ENCODE measurements at regions not wholly inside any gene's neighbourhood (a gene's known extent, or its start where the extent isn't known, plus 50 kb on each side); places are given as distances from the start of the nearest gene placed in this dataset.
A peak's percentile ranks its signal among the peaks of the same experiment; 100 is the strongest.

DNA sequence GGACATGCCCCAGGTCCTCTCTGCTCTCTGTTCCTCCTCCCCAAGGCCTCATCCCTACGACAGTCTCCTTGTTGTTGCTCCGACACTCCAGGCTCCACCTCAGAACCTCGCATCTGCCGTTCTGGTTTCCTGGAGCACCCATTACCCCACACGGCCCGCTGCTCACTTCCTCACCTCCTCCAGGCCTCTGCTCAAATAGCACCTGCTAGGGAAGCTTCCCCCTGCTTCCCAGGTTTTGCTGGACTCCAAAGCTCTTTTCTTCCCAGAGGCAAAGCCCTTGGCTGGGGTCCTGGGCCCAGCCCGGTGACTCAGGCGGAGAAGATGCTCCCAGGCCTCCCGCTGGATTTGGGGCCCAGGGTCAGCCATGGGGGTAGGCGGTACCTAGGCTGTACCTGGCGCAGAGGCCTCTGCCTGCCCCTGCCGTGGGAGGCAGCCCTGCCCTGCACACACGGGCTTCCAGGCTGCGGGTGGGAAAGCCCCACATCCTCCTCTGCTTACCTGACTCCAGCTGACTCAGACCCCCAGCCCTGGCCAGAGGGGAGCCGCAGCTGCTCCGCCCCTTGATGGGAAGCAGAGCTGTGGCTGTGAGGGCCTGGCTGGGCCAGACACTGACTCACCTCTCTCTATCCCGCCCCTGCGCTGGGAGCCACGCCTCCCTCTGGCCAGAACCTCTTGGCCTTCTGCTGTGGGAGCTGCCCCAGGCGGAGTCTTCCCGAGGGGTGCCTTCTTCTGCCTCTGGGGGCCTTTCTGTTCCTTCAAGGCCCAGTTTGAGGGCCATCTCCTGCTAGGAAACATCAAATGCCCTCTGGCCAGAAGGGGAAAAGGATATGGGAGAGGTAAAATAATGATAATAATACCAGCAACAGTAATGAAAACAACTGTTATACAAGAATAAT, 130.5 kb downstream of the CEBPB start:
- ATAC-seq: no peak
- peaks cover 0 to 11% of the 10 kb centered on the region in 2 donors for H3K4me1 Mint-ChIP-seq
- H3K9me3 ChIP-seq (ENCODE audit: control insufficient read depth, insufficient read depth, low read length): no peaks in the 10 kb centered on the region
- H3K27me3 ChIP-seq (ENCODE audit: control insufficient read depth, insufficient read depth, low read length): no peaks in the 10 kb centered on the region
- no peaks in the 10 kb centered on the region for H3K4me1 ChIP-seq (ENCODE audit: control insufficient read depth, insufficient read depth, low read length)
- H3K27ac Mint-ChIP-seq: peak overlapping the region in 1 of 2 donors; percentile 24
- H3K36me3 Mint-ChIP-seq: no peaks in the 10 kb centered on the region
- no peak for DNase-seq
- no peak overlapping the region for H3K4me3 Mint-ChIP-seq
- TF ChIP-seq CTCF (IDR thresholded peaks at IDR 0.05): no peak
- H3K27ac ChIP-seq (ENCODE audit: low read length): no peak overlapping the region
- intact Hi-C loops (cut with micrococcal nuclease): no loop called here
- H3K27me3 Mint-ChIP-seq (ENCODE audit: low read depth in 2 of 2): peaks cover 37 to 73% of the 10 kb centered on the region in 2 donors
- 76% methylated on average over 21 of the region's 21 CpGs for WGBS (ENCODE audit: insufficient coverage)
- H3K9me3 Mint-ChIP-seq: no peaks in the 10 kb centered on the region
- no peaks in the 10 kb centered on the region for H3K36me3 ChIP-seq (ENCODE audit: control insufficient read depth, insufficient read depth, low read length)
- no peak overlapping the region for H3K4me3 ChIP-seq (ENCODE audit: low read length)

DNA sequence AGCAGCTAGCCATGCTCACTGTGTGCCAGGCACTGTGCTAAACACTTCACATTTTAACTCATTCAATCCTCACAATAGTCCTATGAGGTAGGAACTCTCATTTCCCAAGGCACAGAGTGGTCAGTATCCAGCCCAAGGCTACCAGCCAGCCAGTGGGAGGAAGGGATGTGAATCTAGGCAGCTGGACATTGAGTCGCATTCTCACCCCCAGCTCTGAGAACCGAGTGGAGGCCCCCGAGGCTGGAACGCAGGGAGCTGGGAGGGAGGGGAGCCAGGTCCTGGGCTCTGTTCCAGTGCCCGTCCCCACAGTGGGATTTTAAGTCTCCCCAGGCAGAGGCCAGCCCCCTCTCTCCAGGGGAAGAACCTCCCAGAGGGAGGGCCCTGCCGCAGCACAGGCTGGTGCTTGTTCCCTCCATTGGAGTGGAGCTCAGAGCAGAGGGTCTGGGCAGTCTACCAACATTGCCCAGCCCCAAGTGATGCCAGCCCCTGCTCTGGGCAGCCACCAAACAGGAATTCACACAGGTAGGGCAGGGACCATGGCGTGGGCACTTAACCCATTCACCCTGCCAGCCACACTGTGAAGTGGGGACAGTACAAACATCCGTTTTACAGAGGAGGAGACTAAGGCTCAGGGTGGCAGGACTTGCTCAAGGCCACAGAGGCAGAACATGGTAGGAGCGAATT, 131.3 kb downstream of the CEBPB start:
- no peaks in the 10 kb centered on the region for H3K27me3 ChIP-seq (ENCODE audit: control insufficient read depth, insufficient read depth, low read length)
- 85% methylated on average over 9 of the region's 9 CpGs for WGBS (ENCODE audit: insufficient coverage)
- Mint-ChIP-seq H3K4me3 (no peak overlapping the region), H3K4me1 (peaks cover 0 to 11% of the 10 kb centered on the region in 2 donors), H3K36me3 (no peaks in the 10 kb centered on the region), H3K27me3 (ENCODE audit: low read depth in 2 of 2) (peaks cover 31 to 65% of the 10 kb centered on the region in 2 donors), H3K27ac (no peak overlapping the region), H3K9me3 (no peaks in the 10 kb centered on the region)
- DNase-seq: no peak
- no peak overlapping the region for H3K27ac ChIP-seq (ENCODE audit: low read length)
- no peak for TF ChIP-seq CTCF (IDR thresholded peaks at IDR 0.05)
- ATAC-seq: no peak
- intact Hi-C loops (cut with micrococcal nuclease): no loop called here
- no peak overlapping the region for H3K4me3 ChIP-seq (ENCODE audit: low read length)
- no peaks in the 10 kb centered on the region for H3K9me3 ChIP-seq (ENCODE audit: control insufficient read depth, insufficient read depth, low read length)
- H3K4me1 ChIP-seq (ENCODE audit: control insufficient read depth, insufficient read depth, low read length): no peaks in the 10 kb centered on the region
- no peaks in the 10 kb centered on the region for H3K36me3 ChIP-seq (ENCODE audit: control insufficient read depth, insufficient read depth, low read length)

DNA sequence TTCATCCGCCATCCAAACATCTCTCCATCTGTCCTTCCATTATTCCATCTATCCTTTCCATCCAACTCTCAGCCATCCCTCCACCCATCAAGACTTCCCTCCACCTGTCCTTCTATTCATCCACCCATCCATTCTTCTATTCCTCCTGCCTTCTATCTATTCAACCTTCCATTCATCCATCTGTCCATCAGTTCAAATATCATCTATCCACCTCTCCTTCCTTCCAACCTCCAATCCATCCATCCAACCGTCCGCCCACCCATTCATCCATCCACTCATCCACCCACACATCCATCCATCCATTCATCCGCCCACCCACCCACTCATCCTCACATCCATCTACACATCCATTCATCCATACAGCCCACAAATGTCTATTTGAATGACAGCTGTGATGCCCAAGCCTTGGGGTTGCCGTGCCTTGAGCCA, 132.1 kb downstream of the CEBPB start:
- TF ChIP-seq CTCF (IDR thresholded peaks at IDR 0.05): no peak
- ATAC-seq (no peak), DNase-seq (no peak)
- Histone ChIP-seq H3K9me3 (ENCODE audit: control insufficient read depth, insufficient read depth, low read length) (no peaks in the 10 kb centered on the region), H3K4me1 (ENCODE audit: control insufficient read depth, insufficient read depth, low read length) (no peaks in the 10 kb centered on the region), H3K27me3 (ENCODE audit: control insufficient read depth, insufficient read depth, low read length) (no peaks in the 10 kb centered on the region), H3K4me3 (ENCODE audit: low read length) (no peak overlapping the region), H3K36me3 (ENCODE audit: control insufficient read depth, insufficient read depth, low read length) (no peaks in the 10 kb centered on the region), H3K27ac (ENCODE audit: low read length) (no peak overlapping the region)
- Mint-ChIP-seq H3K27ac (peak overlapping the region in 1 of 2 donors; percentile 4), H3K4me1 (peaks cover 0 to 11% of the 10 kb centered on the region in 2 donors), H3K27me3 (ENCODE audit: low read depth in 2 of 2) (peaks cover 30 to 57% of the 10 kb centered on the region in 2 donors), H3K4me3 (no peak overlapping the region), H3K9me3 (no peaks in the 10 kb centered on the region), H3K36me3 (no peaks in the 10 kb centered on the region)
- whole genome bisulfite sequencing (ENCODE audit: insufficient coverage): 89% methylated on average over 5 of the region's 5 CpGs
- intact Hi-C loops (cut with micrococcal nuclease): no loop called here
